ENCODE measurements at regions not wholly inside any gene's neighbourhood (a gene's known extent, or its start where the extent isn't known, plus 50 kb on each side); places are given as distances from the start of the nearest gene placed in this dataset.

GRCh38 chr2:177342736-177343135 lies 49.8 kb upstream of the AGPS start:
- DNase-seq (ENCODE audit: low spot score) = no peak
